ENCODE measurements at regions not wholly inside any gene's neighbourhood (a gene's known extent, or its start where the extent isn't known, plus 50 kb on each side); places are given as distances from the start of the nearest gene placed in this dataset.

- TF ChIP-seq CTCF (IDR thresholded peaks at IDR 0.05; ENCODE audit: insufficient read depth, low read length, missing control alignments): no peak
- ChIA-PET POLR2A (no interaction called here), CTCF (no interaction called here)
These were observed 823.2 kb upstream of the LCORL start for GRCh38 chr4:18844726-18845125.

GRCh38 chr4:18842431-18842830 lies 820.9 kb upstream of the LCORL start:
- DNase-seq (ENCODE audit: low read depth, low spot score): no peak
- ChIA-PET CTCF (no interaction called here), POLR2A (no interaction called here)
- no peak for TF ChIP-seq CTCF (IDR thresholded peaks at IDR 0.05; ENCODE audit: insufficient read depth, low read length, missing control alignments)
- H3K4me3 ChIP-seq (ENCODE audit: low read depth, low read length): no peak overlapping the region

More at GRCh38 chr4:18844726-18845125, 823.2 kb upstream of the LCORL start:
- DNase-seq (ENCODE audit: low read depth, low spot score): no peak
- no peak overlapping the region for H3K4me3 ChIP-seq (ENCODE audit: low read depth, low read length)

- H3K4me3 ChIP-seq (ENCODE audit: low read depth, low read length): no peak overlapping the region
- CTCF ChIA-PET: no interaction called here
- no peak for DNase-seq (ENCODE audit: low read depth, low spot score)
- no peak for TF ChIP-seq CTCF (IDR thresholded peaks at IDR 0.05; ENCODE audit: insufficient read depth, low read length, missing control alignments)
- POLR2A ChIA-PET: no interaction called here
These were observed 818.9 kb upstream of the LCORL start for GRCh38 chr4:18840481-18840880.

- POLR2A ChIA-PET: no interaction called here
- no peak for TF ChIP-seq CTCF (IDR thresholded peaks at IDR 0.05; ENCODE audit: insufficient read depth, low read length, missing control alignments)
- H3K4me3 ChIP-seq (ENCODE audit: low read depth, low read length): no peak overlapping the region
- CTCF ChIA-PET: no interaction called here
- DNase-seq (ENCODE audit: low read depth, low spot score): no peak
These were observed 794.8 kb upstream of the LCORL start for GRCh38 chr4:18816228-18816895.

- H3K4me3 ChIP-seq (ENCODE audit: low read depth, low read length): no peak overlapping the region
- DNase-seq (ENCODE audit: low read depth, low spot score): no peak
- ChIA-PET CTCF (no interaction called here), POLR2A (no interaction called here)
- TF ChIP-seq CTCF (IDR thresholded peaks at IDR 0.05; ENCODE audit: insufficient read depth, low read length, missing control alignments): no peak
These were observed 794.2 kb upstream of the LCORL start for GRCh38 chr4:18815779-18816173.

GRCh38 chr4:18815081-18815778 lies 793.7 kb upstream of the LCORL start:
- POLR2A ChIA-PET: no interaction called here
- TF ChIP-seq CTCF (IDR thresholded peaks at IDR 0.05; ENCODE audit: insufficient read depth, low read length, missing control alignments): no peak
- CTCF ChIA-PET: no interaction called here
- no peak overlapping the region for H3K4me3 ChIP-seq (ENCODE audit: low read depth, low read length)
- DNase-seq (ENCODE audit: low read depth, low spot score): no peak

Measured in AG04449 (cell line).